Upper lobe of left lung (tissue), 4 donors: ENCODE measurements at regions not wholly inside any gene's neighbourhood (a gene's known extent, or its start where the extent isn't known, plus 50 kb on each side); places are given as distances from the start of the nearest gene placed in this dataset.

Experiments
- POLR2A ChIP-seq, 4 donors: fragments of 450-650 bp; IDR thresholded peaks; one replicate each; pipeline ENCODE4 v1.5.1; 2016 to 2017; ENCODE audit warnings: antibody characterized with exemption in 4 of 4, mild to moderate bottlenecking in 2 of 4
- POLR2AphosphoS5 ChIP-seq, 2 donors: sonication (generic); formaldehyde crosslinking; IDR thresholded peaks; one replicate each; pipeline ENCODE4 v1.5.1; 2017; ENCODE audit warnings: antibody characterized with exemption in 2 of 2
- TF ChIP-seq, protein P1 (sequence below), 6 experiments: fragments of 450-650 bp in 4 of 6; fragments of 200-600 bp in 2 of 6; sonication (generic) in 2 of 6; IDR thresholded peaks; one replicate each; pipeline ENCODE4 v1.5.1; 2016 to 2019; ENCODE audit warnings: antibody characterized with exemption in 6 of 6

- TF ChIP-seq, protein P1, sequence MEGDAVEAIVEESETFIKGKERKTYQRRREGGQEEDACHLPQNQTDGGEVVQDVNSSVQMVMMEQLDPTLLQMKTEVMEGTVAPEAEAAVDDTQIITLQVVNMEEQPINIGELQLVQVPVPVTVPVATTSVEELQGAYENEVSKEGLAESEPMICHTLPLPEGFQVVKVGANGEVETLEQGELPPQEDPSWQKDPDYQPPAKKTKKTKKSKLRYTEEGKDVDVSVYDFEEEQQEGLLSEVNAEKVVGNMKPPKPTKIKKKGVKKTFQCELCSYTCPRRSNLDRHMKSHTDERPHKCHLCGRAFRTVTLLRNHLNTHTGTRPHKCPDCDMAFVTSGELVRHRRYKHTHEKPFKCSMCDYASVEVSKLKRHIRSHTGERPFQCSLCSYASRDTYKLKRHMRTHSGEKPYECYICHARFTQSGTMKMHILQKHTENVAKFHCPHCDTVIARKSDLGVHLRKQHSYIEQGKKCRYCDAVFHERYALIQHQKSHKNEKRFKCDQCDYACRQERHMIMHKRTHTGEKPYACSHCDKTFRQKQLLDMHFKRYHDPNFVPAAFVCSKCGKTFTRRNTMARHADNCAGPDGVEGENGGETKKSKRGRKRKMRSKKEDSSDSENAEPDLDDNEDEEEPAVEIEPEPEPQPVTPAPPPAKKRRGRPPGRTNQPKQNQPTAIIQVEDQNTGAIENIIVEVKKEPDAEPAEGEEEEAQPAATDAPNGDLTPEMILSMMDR (IDR thresholded peaks at IDR 0.05) = no peak
- TF ChIP-seq POLR2A (IDR thresholded peaks at IDR 0.05) = no peak
- TF ChIP-seq POLR2AphosphoS5 (IDR thresholded peaks at IDR 0.05) = no peak
Measured at GRCh38 chr11:37484298-37484697, 886.3 kb upstream of the RAG2 start.
